ENCODE measurements at regions not wholly inside any gene's neighbourhood (a gene's known extent, or its start where the extent isn't known, plus 50 kb on each side); places are given as distances from the start of the nearest gene placed in this dataset.

DNA sequence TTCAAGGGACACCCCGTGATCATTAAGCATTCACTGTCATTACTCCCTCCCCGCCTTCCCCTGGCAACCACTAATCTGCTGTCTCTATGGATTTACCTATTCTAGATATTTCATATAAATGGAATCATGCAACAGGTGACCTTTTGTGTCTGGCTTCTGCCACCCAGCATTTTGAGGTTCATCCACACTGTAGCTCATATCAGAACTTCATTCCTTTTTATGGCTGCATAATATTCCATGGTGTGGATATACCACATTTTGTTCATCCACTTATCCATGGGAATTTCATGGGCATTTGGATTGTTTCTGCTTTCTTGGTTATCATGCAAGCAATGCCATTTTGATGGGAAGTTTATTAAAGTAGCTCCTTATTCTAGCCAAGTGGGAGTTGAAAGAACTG is 184.2 kb upstream of the VASH1 start:
- Histone ChIP-seq H3K9me2 (ENCODE audit: insufficient read depth, low read length) (no peaks in the 10 kb centered on the region), H3K27ac (ENCODE audit: low read length) (no peak overlapping the region), H3K9ac (ENCODE audit: low read length) (no peak overlapping the region), H3K4me2 (ENCODE audit: low read length) (no peak overlapping the region), H2AFZ (ENCODE audit: low read depth, low read length) (no peak overlapping the region), H3F3A (ENCODE audit: insufficient read depth, low read length, poor library complexity, severe bottlenecking) (peaks cover 3% of the 10 kb centered on the region), H3K27me3 (ENCODE audit: insufficient read depth, low read depth, low read length) (no peaks in the 10 kb centered on the region), H3K36me3 (ENCODE audit: insufficient read depth, low read length) (no peaks in the 10 kb centered on the region), H3K9me3 (ENCODE audit: low read length) (no peaks in the 10 kb centered on the region), H3K4me3 (ENCODE audit: low read length) (no peak overlapping the region), H3K79me2 (replicated peaks; ENCODE audit: insufficient read depth, low read length) (no peaks in the 10 kb centered on the region), H4K20me1 (ENCODE audit: insufficient read depth) (no peaks in the 10 kb centered on the region)
- TF ChIP-seq, protein P1, sequence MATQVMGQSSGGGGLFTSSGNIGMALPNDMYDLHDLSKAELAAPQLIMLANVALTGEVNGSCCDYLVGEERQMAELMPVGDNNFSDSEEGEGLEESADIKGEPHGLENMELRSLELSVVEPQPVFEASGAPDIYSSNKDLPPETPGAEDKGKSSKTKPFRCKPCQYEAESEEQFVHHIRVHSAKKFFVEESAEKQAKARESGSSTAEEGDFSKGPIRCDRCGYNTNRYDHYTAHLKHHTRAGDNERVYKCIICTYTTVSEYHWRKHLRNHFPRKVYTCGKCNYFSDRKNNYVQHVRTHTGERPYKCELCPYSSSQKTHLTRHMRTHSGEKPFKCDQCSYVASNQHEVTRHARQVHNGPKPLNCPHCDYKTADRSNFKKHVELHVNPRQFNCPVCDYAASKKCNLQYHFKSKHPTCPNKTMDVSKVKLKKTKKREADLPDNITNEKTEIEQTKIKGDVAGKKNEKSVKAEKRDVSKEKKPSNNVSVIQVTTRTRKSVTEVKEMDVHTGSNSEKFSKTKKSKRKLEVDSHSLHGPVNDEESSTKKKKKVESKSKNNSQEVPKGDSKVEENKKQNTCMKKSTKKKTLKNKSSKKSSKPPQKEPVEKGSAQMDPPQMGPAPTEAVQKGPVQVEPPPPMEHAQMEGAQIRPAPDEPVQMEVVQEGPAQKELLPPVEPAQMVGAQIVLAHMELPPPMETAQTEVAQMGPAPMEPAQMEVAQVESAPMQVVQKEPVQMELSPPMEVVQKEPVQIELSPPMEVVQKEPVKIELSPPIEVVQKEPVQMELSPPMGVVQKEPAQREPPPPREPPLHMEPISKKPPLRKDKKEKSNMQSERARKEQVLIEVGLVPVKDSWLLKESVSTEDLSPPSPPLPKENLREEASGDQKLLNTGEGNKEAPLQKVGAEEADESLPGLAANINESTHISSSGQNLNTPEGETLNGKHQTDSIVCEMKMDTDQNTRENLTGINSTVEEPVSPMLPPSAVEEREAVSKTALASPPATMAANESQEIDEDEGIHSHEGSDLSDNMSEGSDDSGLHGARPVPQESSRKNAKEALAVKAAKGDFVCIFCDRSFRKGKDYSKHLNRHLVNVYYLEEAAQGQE (IDR thresholded peaks at IDR 0.05; ENCODE audit: borderline replicate concordance): no peak
- TF ChIP-seq MXI1 (conservative IDR thresholded peaks at IDR 0.05; ENCODE audit: poor library complexity, severe bottlenecking) (no peak), RAD21 (conservative IDR thresholded peaks at IDR 0.05) (no peak), POLR2AphosphoS5 (IDR thresholded peaks at IDR 0.05) (no peak), EZH2 (IDR thresholded peaks at IDR 0.05; ENCODE audit: borderline replicate concordance, insufficient read depth, low read length, poor library complexity, severe bottlenecking) (no peak), EP300 (conservative IDR thresholded peaks at IDR 0.05; ENCODE audit: poor library complexity, severe bottlenecking) (no peak), SMC3 (conservative IDR thresholded peaks at IDR 0.05; ENCODE audit: poor library complexity) (no peak), TAF1 (IDR thresholded peaks at IDR 0.05; ENCODE audit: low read depth) (no peak)
- TF ChIP-seq, protein P2, sequence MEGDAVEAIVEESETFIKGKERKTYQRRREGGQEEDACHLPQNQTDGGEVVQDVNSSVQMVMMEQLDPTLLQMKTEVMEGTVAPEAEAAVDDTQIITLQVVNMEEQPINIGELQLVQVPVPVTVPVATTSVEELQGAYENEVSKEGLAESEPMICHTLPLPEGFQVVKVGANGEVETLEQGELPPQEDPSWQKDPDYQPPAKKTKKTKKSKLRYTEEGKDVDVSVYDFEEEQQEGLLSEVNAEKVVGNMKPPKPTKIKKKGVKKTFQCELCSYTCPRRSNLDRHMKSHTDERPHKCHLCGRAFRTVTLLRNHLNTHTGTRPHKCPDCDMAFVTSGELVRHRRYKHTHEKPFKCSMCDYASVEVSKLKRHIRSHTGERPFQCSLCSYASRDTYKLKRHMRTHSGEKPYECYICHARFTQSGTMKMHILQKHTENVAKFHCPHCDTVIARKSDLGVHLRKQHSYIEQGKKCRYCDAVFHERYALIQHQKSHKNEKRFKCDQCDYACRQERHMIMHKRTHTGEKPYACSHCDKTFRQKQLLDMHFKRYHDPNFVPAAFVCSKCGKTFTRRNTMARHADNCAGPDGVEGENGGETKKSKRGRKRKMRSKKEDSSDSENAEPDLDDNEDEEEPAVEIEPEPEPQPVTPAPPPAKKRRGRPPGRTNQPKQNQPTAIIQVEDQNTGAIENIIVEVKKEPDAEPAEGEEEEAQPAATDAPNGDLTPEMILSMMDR (IDR thresholded peaks at IDR 0.05; ENCODE audit: poor library complexity, severe bottlenecking): no peak

DNA sequence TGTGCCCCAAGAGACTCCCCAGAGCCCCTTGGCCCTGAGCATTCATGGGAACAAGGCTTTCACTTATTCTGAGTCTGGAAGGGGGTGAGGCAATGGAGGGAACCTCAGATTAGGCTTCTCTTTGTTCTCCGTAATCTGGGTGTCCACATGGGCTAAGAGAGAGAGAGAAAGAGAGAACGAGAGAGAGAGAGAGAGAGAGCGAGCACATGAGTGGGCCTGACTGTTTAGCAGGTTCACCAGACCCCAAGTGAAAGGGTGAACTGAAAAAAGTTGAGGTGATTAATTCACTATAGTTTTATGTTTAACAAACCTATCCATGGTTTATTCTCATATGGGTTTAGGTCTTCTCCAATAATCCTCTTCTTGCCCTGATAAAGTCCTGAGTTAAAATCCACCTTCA is 183.4 kb upstream of the VASH1 start:
- Histone ChIP-seq H3K27ac (ENCODE audit: low read length) (no peak overlapping the region), H2AFZ (ENCODE audit: low read depth, low read length) (no peak overlapping the region), H3F3A (ENCODE audit: insufficient read depth, low read length, poor library complexity, severe bottlenecking) (peaks cover 3% of the 10 kb centered on the region), H3K4me3 (ENCODE audit: low read length) (no peak overlapping the region), H3K27me3 (ENCODE audit: insufficient read depth, low read depth, low read length) (no peaks in the 10 kb centered on the region), H3K79me2 (replicated peaks; ENCODE audit: insufficient read depth, low read length) (no peaks in the 10 kb centered on the region), H3K9me2 (ENCODE audit: insufficient read depth, low read length) (no peaks in the 10 kb centered on the region), H3K9me3 (ENCODE audit: low read length) (no peaks in the 10 kb centered on the region), H4K20me1 (ENCODE audit: insufficient read depth) (no peaks in the 10 kb centered on the region), H3K4me2 (ENCODE audit: low read length) (no peak overlapping the region), H3K9ac (ENCODE audit: low read length) (no peak overlapping the region), H3K36me3 (ENCODE audit: insufficient read depth, low read length) (no peaks in the 10 kb centered on the region)
- TF ChIP-seq, protein P2 (IDR thresholded peaks at IDR 0.05; ENCODE audit: poor library complexity, severe bottlenecking): no peak
- TF ChIP-seq TAF1 (IDR thresholded peaks at IDR 0.05; ENCODE audit: low read depth) (no peak), EP300 (conservative IDR thresholded peaks at IDR 0.05; ENCODE audit: poor library complexity, severe bottlenecking) (no peak), SMC3 (conservative IDR thresholded peaks at IDR 0.05; ENCODE audit: poor library complexity) (no peak), RAD21 (conservative IDR thresholded peaks at IDR 0.05) (no peak), POLR2AphosphoS5 (IDR thresholded peaks at IDR 0.05) (no peak), EZH2 (IDR thresholded peaks at IDR 0.05; ENCODE audit: borderline replicate concordance, insufficient read depth, low read length, poor library complexity, severe bottlenecking) (no peak), MXI1 (conservative IDR thresholded peaks at IDR 0.05; ENCODE audit: poor library complexity, severe bottlenecking) (no peak)
- TF ChIP-seq, protein P1 (IDR thresholded peaks at IDR 0.05; ENCODE audit: borderline replicate concordance): no peak

Measured in neural cell (in vitro differentiated cells).